Stimulated activated CD8-positive, alpha-beta memory T cell treated with anti-CD3 and anti-CD28 coated beads, Interleukin-4, amount 100 ng/mL, for 48 hours (primary cell): ENCODE measurements at regions not wholly inside any gene's neighbourhood (a gene's known extent, or its start where the extent isn't known, plus 50 kb on each side); places are given as distances from the start of the nearest gene placed in this dataset.
"Not testable (repeated sequence)": the region's sequence is repeated elsewhere in the genome, so short reads cannot be mapped to it uniquely, and the experiment has no call there.

Source experiments
- DNase-seq: peaks from one replicate; pipeline ENCODE4 v3.0.0-alpha.2; 2020

DNA sequence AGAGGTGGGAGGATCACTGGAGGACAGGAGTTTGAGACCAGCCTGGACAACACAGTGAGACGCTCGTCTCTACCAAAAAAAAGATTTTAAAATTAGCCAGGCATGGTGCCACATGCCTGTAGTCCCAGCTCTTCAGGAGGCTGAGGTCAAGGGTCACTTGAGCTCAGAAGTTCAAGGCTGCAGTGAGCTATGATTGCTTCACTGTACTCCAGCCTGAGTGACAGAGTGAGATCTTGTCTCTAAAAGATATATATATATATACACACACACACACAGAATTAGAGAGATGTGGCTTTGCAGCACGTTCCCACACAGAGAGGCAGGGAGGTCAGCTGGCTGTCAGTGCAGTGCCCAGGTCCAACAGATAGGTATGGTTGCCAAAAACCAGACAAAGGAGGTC, 363.4 kb downstream of the BCL2L11 start:
- not testable (repeated sequence) for DNase-seq

- DNase-seq = not testable (repeated sequence)
Observed at GRCh38 chr2:111485895-111486294, 365.2 kb downstream of the BCL2L11 start.

DNA sequence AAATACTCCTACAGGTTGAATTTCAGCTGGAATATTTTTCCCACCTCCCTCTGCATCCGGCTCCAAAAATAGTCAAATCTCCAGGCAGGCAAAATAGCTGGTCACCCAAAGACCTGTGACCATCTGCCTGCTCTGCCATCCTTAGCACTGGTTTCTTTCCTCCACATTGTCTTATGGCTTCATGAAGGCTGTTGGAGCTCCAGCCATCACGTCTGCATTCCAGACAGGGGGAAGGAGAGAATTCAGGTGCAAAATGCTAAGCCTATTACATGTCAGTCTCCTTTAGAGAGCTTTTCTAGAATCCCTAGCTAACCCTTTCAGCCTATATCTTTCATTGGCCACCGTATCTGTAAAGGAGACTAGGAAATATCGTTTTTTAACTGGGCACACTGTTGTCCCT, 367.7 kb downstream of the BCL2L11 start:
- DNase-seq = not testable (repeated sequence)

DNA sequence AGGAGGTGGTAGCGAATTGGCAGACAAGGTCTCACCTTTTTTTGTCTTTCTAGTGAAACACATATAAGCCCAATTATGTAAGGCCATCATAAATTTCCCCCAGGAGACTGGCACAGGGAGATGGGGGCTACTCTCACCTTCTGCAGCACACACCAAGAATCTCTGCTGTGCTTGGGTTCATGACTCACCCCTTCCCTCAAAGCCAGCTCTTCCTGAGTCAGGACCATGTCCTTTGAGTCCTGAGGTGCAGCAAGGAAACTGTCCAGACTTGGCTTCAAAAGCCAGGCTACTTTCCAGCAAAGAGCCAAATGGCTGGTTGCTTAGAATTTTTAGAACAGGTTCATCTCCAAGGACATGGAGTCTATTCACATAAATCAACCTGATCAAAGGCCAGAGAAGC, 368.7 kb downstream of the BCL2L11 start:
- not testable (repeated sequence) for DNase-seq

- DNase-seq = not testable (repeated sequence)
Observed at GRCh38 chr2:111491181-111491580, 370.5 kb downstream of the BCL2L11 start.

GRCh38 chr2:111491614-111492013, 370.9 kb downstream of the BCL2L11 start:
- not testable (repeated sequence) for DNase-seq

DNA sequence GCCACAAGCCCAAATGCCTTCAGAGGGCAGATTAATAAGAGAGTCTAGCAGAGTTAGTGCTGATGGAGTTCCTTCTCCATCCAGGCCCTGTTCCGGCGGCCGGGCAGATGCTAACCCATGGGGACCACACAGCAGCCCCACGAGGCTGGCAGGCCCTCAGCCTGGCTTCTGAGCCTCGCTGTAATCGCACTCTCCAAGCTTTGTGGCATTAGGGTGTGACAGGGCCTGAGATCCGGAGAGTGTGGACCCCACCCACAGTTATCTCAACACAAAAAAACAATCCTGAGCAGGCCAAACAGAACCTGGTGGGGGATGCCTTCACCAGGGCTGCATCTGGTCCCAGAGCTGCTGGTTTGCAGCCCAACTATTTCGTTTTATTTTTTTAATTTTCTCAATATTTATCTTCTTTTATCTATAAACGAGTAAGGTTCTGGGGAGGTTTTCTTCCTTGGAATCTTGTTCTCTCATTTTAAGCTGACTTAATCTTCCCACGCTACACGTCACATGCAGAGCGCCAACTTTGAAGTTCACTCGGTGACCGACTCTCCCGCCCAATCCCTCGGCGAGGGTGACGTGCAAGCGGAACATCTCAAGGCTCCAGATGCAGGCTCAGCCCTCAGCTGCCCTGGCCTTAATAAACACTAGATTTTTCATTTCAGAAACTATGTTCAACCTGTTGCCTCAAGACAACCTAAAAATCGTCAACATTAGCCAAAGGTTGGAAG, 372.4 kb downstream of the BCL2L11 start:
- DNase-seq = not testable (repeated sequence)

DNA sequence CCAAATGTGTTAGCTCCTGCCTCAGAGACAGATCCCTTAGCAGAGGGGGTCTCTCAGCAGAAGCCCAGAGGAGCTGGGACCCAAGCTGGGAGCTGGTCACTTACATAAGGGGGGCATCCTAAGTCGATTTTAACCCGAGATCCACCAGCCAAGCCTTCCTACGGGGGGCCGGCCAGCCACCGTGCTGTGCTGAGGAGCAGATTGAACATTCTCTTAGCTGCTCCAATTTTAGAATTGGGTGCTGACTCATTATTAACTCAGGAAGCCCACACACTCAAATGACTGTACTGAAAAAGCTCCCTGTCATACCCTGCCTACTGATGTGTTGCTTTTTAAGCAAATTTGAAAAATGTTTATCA, 373.0 kb downstream of the BCL2L11 start:
- peak; percentile 47 for DNase-seq

DNA sequence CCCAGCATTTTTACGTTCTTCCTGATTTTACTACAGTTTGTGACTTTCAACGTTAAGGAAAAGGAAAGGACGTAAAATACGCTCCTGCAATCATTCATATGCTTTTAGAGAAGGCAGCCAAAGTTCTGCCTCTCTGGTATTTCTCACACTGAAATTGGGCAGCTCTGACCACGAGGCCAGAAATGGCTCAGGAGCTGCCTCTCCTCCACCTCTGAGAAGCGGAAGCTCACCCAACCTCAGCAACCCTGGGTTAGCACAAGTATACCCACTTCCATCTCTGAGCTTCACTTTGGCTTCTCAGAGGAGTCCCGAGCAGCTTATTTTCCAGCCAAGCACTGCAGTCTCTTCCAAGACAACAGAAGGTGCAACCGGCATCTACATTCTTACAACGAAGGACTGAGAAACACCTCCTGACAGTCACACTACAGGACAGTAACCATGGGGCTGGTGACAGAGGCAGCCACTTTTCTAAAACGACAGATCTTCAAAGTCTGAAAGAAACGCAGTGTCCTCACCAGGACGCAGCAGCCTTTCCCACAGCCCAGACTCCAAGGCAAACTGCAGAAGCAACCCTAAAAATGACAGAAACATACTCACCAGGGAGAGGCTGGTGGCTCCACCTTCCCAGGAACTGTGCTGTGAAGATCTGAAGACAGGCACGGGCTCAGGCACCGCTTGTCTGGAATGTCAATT, 373.7 kb downstream of the BCL2L11 start:
- peak; percentile 45 for DNase-seq

DNA sequence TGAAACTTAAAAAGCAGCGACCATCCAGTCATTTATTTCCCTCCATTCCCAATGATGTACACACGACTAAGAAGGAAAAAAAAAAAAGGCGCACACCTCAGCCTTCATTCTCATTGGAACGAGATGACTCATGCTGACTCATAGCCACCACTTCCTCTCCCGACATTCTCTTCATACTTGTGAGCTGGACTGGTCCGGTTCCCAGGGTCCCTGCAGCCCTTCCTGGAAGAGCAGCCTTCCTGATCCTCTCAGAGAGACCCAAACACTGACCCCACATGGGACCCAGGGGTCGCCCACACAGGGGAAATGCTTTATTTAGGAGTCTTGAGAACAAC, 374.2 kb downstream of the BCL2L11 start:
- not testable (repeated sequence) for DNase-seq

DNA sequence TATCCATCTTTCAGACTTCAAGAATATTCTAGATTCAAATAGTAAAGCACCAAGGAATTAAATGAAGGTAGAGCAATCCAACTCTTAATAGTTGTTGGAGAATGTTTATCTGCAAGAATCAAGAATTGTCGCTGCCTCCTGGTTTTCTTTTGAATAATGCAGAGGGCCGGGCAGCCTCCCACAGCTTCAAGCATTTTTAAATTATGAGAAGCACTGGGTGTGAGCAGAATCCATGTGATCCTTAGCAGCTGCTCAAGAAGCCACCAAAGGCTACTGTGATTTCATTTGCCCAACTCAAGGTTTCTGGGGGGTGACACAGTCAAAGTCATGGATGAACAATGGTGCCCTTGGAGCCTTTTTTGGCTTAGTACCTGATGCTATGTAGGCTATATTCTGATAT, 374.9 kb downstream of the BCL2L11 start:
- DNase-seq = not testable (repeated sequence)

GRCh38 chr2:111496176-111496575, 375.5 kb downstream of the BCL2L11 start:
- DNase-seq = not testable (repeated sequence)

GRCh38 chr2:111496860-111497259, 376.1 kb downstream of the BCL2L11 start:
- not testable (repeated sequence) for DNase-seq

- DNase-seq = not testable (repeated sequence)
Observed at GRCh38 chr2:111497270-111497669, 376.6 kb downstream of the BCL2L11 start.

GRCh38 chr2:111500536-111501062, 379.9 kb downstream of the BCL2L11 start:
- not testable (repeated sequence) for DNase-seq

GRCh38 chr2:111503844-111504570, 380.0 kb downstream of the ANAPC1 start:
- not testable (repeated sequence) for DNase-seq

- not testable (repeated sequence) for DNase-seq
Observed at GRCh38 chr2:111504571-111504942, 379.4 kb downstream of the ANAPC1 start.

GRCh38 chr2:111505267-111505666, 378.7 kb downstream of the ANAPC1 start:
- DNase-seq = not testable (repeated sequence)

- DNase-seq = peak; percentile 61
Observed at GRCh38 chr2:111506936-111507335, 377.1 kb downstream of the ANAPC1 start.

- not testable (repeated sequence) for DNase-seq
Observed at GRCh38 chr2:111509225-111509869, 374.6 kb downstream of the ANAPC1 start.

DNA sequence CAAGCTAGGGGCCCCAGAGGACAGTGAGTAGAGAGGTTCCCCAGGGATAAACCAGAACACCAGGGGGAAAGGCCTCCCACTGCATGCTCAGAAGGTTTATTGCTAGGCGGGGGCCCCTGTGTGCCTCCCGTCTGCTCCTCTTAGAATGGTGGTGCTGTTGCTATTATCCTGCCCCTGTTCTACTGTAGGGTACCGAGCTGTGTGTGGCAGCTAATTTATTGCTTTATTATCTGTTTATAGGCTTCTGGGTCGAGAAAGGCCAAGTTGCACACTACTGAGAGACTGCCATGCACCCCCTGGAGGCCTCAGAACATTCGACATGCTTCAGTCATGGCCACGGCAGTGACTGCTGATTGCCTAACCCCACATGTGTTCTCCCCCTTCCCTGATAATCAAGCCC, 373.6 kb downstream of the ANAPC1 start:
- DNase-seq = not testable (repeated sequence)

GRCh38 chr2:111511062-111511461, 372.9 kb downstream of the ANAPC1 start:
- DNase-seq = not testable (repeated sequence)

DNA sequence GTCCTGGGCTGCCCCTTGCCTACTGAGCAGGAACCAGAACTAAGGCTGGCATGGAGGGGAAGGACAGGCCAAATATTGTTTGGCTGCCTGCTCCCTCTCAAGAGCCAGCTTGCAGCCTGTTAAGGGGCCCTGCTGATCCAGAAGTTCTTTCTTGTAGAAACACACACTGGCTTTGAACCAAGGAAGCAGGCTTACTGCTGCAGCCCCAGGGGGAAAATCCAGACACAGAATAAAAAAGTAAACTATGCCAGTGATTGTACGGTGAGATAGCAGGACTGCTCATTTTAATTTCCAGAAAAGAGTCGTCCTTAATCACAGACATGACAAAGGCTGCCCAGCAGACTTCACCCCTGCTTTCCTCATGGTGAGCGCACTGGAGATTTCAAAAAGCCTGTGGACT, 371.6 kb downstream of the ANAPC1 start:
- not testable (repeated sequence) for DNase-seq
